GM18909 (cell line): ENCODE measurements at regions not wholly inside any gene's neighbourhood (a gene's known extent, or its start where the extent isn't known, plus 50 kb on each side); places are given as distances from the start of the nearest gene placed in this dataset.
"Not testable (repeated sequence)": the region's sequence is repeated elsewhere in the genome, so short reads cannot be mapped to it uniquely, and the experiment has no call there.

Source experiments
- ATAC-seq: cut with Tn5 transposase; IDR thresholded peaks from one replicate; pipeline ENCODE4 v1.9.1; 2021; ENCODE audit warnings: mild to moderate bottlenecking; ENCODE audit not compliant: unreplicated experiment, poor library complexity

- no peak for ATAC-seq
Measured at GRCh38 chr14:87644689-87645088, 348.3 kb downstream of the GALC start.

- ATAC-seq: no peak
Measured at GRCh38 chr14:87643005-87643404, 350.0 kb downstream of the GALC start.

- ATAC-seq: no peak
Measured at GRCh38 chr14:87640553-87640952, 352.4 kb downstream of the GALC start.

DNA sequence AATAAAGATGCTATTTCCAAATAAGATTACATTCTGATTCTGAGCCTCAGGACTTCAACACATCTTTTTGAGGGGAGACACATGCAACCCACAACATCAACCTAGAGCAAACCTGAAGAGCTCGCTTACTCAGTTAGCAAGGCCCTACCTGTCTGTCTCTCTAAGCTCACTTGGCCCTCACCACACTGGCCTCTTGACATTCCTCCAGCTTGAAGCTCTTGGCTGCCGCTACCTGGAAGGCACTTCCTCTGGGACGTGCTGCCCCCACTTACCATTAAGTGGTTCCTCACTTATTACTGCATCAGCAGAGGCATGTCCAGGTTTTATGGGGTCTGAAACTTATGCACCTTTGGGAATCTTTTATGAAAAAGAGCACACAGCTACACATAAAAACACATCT lies 354.8 kb downstream of the GALC start:
- ATAC-seq: no peak

GRCh38 chr14:87635442-87635841 lies 357.5 kb downstream of the GALC start:
- ATAC-seq: no peak

DNA sequence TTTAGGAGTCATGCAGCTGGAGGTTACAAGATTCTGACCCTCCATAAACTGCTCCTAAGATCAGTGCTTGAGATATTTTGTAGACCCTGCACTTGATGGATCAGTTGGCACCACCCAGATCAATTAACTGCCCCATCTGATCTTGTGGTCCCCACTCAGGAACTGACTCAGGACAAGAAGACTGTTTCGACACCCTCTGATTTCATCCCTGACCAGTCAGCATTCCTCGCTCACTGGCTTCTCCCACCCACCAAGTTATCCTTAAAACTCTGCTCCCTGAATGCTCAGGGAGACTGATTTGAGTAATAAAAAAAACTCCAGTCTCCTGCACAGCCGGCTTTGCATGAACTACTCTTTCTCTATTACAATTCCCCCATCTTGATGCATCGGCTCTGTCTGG lies 360.2 kb downstream of the GALC start:
- ATAC-seq: no peak

GRCh38 chr14:87630846-87631245 lies 362.1 kb downstream of the GALC start:
- ATAC-seq: no peak

DNA sequence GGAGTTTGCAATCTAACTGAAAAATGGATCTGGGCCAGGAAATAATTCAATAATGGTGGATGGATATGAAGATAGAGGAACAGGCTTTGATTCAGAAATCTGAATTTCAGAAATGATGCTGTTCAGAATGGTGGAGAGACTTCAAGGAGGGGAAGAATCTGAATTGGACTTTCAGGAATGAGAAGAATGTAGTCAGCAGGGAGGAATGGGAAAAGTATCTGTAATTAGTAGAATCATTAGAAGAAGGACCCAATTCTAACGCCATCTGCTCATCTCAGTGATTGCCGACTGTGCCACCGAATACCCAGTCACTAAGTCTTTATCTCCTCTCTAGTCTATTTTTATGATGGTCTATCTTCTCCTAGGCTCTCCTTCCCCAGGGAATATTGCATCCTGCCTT lies 363.2 kb downstream of the GALC start:
- ATAC-seq: no peak

GRCh38 chr14:87628780-87629179 lies 364.2 kb downstream of the GALC start:
- ATAC-seq: no peak

DNA sequence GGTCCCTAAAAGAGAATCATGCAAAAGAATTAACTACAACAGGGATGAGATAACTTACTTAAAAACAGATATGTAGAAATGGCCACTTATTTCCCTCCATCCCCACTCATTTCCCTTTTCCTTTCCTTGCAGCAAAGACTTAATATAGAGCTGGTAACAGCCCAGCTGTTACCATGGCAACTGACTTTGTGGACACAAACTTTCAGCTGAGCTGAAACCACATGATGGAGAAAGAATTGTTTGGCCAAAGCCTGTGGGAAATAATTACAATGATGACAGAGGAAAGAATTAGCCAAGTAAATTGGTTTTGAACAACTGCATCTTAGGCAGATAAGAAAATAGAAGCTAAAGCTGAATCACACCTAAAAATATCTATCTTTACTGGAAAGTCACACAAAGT lies 364.9 kb downstream of the GALC start:
- ATAC-seq: no peak

DNA sequence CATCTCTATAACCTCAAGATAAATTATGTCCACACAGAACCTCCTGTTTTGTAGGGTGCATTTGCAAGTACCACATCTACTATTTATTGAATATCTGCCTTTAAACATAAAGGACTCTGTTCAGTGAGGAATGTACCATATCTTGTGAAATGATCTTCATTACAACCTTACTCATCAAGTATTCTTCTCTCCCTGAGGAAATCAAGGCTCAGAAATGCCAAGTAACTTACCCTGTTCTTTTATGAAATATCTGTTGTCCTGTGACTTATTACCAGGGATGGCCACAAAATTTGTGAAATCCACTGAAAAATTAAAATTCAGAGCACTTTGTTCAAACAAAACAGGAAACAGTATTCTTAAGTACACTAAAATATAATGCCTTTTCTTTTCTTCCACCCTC lies 366.7 kb downstream of the GALC start:
- no peak for ATAC-seq

DNA sequence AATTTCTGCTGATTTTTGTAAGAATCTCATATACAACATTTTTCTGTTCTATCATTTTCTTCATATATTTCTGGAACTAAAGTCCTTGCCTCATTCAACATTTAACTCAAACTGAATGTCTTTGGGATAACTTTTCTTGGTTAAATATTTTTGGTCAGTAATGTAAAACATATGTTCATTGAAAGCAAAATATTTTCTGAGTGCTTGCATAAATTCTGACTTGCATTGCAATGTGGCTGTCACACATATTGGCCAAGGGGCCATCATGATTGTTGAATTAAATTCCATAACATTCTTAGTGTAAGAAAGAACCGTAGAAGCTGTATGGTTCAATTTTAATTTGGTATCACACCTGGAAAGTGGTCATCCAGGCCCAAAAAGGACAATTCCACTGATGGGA lies 369.4 kb downstream of the GALC start:
- ATAC-seq: no peak

DNA sequence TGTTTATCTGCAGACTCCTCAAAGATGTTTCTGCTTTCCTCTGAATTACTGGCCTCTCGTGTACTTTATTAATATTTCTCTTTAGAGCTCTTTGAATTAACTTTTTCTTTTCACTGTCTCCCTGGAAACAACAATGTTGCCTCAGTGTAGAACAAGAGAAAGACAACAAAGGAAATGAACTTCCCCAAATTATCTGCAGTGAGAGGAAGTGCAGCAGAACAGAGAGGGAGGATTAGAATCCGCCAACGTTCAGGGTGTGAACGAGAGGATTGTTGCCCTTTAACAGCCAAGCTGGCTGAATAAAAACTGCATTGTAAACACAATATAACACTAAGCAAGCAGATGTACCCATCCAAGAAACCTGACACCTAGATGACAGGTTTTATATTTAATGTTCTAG lies 375.9 kb downstream of the GALC start:
- no peak for ATAC-seq

- peak; percentile 92 for ATAC-seq
Measured at GRCh38 chr14:87615822-87616679, 376.9 kb downstream of the GALC start.

- no peak for ATAC-seq
Measured at GRCh38 chr14:87615047-87615446, 377.9 kb downstream of the GALC start.

GRCh38 chr14:87613881-87614280 lies 379.1 kb downstream of the GALC start:
- ATAC-seq: no peak

- not testable (repeated sequence) for ATAC-seq
Measured at GRCh38 chr14:87607056-87607455, 385.9 kb downstream of the GALC start.

DNA sequence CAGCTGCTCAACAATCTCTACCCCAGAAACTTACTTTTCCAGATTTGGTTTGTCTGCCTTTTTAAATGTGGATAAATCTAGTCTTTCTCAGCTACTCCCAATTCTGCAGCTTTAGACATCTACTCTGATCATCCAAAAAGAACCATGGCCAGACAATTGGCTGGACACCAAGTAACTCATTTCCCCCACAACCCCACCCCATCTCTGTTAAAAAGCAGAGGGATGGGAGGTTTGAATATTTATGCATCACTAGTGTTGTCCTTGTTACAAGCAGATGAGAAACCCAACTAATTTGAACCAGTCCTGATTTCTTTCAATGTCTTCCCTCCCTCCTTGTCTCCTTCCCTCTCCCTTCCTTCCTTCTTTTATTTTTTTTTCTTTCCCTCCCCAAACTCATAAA lies 391.9 kb downstream of the GALC start:
- no peak for ATAC-seq

DNA sequence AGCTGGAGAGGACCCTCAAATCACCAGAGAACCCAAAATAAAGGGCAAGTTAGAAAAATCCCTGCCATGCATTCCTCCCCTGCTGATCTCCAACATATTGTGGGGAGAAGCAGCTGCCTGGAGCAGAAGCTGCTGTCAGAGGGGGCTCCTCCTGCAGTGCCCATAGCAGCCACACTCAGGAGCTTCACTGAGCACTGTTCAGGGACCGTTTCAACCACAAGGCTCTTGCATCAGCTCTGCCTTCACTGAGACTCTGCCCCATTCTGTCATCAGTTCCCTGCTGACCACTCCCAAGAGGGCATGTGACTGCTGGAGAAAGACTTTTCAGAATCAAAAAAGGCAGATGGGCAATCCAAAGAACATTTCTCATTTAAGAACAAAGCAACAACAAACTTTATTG lies 392.7 kb downstream of the GALC start:
- ATAC-seq: no peak

DNA sequence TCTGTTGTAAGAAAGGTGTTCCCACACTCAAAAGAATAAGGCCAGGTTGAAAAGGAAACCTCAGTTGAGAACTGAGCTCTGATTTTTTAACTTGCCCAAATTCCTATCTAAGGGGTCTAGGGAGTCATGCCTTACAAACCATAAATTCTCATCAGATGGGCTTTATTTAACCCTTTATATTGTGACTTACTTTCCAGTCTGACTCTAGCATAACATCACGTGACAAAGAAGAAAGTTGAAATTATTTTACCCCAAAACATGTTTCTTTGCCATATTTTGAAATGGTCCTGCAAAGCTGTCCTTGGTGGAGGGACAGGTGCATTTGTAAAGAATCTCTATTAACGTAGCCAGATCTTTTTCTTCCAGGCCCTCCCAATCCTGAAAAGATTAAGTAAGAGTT lies 411.7 kb downstream of the GALC start:
- no peak for ATAC-seq

DNA sequence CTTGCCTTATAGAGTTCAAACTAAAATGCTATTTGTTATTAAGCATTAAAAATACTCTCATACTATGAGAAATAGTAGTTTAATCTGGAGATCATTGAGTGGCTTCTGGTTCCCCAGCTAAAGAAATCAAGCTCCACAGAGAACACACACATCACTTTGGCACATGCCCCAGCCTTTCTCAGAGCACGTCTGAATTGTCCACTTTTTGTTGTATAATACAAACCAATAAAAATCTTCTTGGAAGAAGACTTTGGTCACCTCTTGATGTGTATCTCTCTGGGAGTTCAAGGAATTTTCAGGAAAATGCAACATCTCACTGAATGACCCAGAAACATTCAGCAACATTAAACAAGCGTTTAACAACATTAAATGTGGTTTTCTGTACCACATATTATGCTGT lies 413.9 kb downstream of the GALC start:
- no peak for ATAC-seq

GRCh38 chr14:87575378-87575777 lies 417.6 kb downstream of the GALC start:
- no peak for ATAC-seq
